HL-60 (cell line): ENCODE measurements at regions not wholly inside any gene's neighbourhood (a gene's known extent, or its start where the extent isn't known, plus 50 kb on each side); places are given as distances from the start of the nearest gene placed in this dataset.

Experiments used
- CTCF ChIP-seq: IDR thresholded peaks from one replicate; pipeline ENCODE4 v1.5.1; 2011; ENCODE audit warnings: low read length, control low read depth, inconsistent platforms; ENCODE audit not compliant: insufficient read depth
- GABPA ChIP-seq: IDR thresholded peaks from 2 replicates; pipeline ENCODE4 v1.6.1; 2012; ENCODE audit warnings: low read depth

- no peak for TF ChIP-seq CTCF
- no peak for TF ChIP-seq GABPA
Measured at GRCh38 chr4:12487000-12487399, 997.1 kb downstream of the RAB28 start.
